ENCODE measurements at regions not wholly inside any gene's neighbourhood (a gene's known extent, or its start where the extent isn't known, plus 50 kb on each side); places are given as distances from the start of the nearest gene placed in this dataset.

GRCh38 chr3:72354486-72354885 is 493.8 kb downstream of the SHQ1 start:
- POLR2A ChIA-PET (ENCODE audit: unreplicated experiment), result no interaction called here
- H3K4me2 ChIP-seq (ENCODE audit: low read depth, low read length), result no peak overlapping the region

More at GRCh38 chr3:72354486-72354885, 493.8 kb downstream of the SHQ1 start:
- no peaks in the 10 kb centered on the region for H3K36me3 ChIP-seq (ENCODE audit: control insufficient read depth, insufficient read depth, low read length)
- no peaks in the 10 kb centered on the region; the same call in 1 of the 2 replicates for H4K20me1 ChIP-seq (ENCODE audit: insufficient read depth, low read length)
- intact Hi-C loops (cut with micrococcal nuclease), result no loop called here
- H3K14ac ChIP-seq (replicated peaks; ENCODE audit: low read depth, low read length), result no peak overlapping the region; the same call in 1 of the 2 replicates
- no peaks in the 10 kb centered on the region; the same call in 1 of the 2 replicates for H3K9me1 ChIP-seq (ENCODE audit: insufficient read depth, low read length)
- no TSS peak for BruUV-seq (replicated peaks)
- no peak overlapping the region for H3K18ac ChIP-seq (ENCODE audit: low read depth, low read length)
- H3K4me3 ChIP-seq (ENCODE audit: insufficient read depth, low read depth, low read length), result no peak overlapping the region
- CTCF ChIA-PET, result no interaction called here
- DNase-seq (no peak), ATAC-seq (ENCODE audit: low read depth) (no peak)
- in situ Hi-C loops (cut with MboI; ENCODE audit: low sequenced_read_pairs), result no loop called here
- H2AK9ac ChIP-seq (replicated peaks; ENCODE audit: low read depth, low read length, poor library complexity), result no peak overlapping the region
- no peak overlapping the region for H3K4ac ChIP-seq (ENCODE audit: low read depth, low read length)
- no peak overlapping the region for H3K9ac ChIP-seq (ENCODE audit: low read depth, low read length)
- H4K91ac ChIP-seq (ENCODE audit: insufficient read depth, low read depth, low read length), result no peak overlapping the region
- no peak overlapping the region for H2BK120ac ChIP-seq (ENCODE audit: low read depth, low read length)
- no peak overlapping the region for H4K8ac ChIP-seq (ENCODE audit: low read depth in 2 of 2, low read length in 2 of 2)
- H3K27ac ChIP-seq (ENCODE audit: insufficient read depth, low read length), result no peak overlapping the region
- no peak overlapping the region for H2BK15ac ChIP-seq (ENCODE audit: low read depth, low read length)
- peaks cover 9% of the 10 kb centered on the region for H3K27me3 ChIP-seq (ENCODE audit: control insufficient read depth, insufficient read depth, low read length)
- TF ChIP-seq SMC3 (IDR thresholded peaks at IDR 0.05; ENCODE audit: low read depth, low read length), result no peak
- H3K56ac ChIP-seq (ENCODE audit: extremely low read depth, insufficient read depth, low read length), result no peak overlapping the region
- H3K79me1 ChIP-seq (ENCODE audit: low read depth in 1 of 2, low read length in 2 of 2), result no peaks in the 10 kb centered on the region
- no peak overlapping the region for H2AK5ac ChIP-seq (ENCODE audit: low read depth, low read length)
- H4K5ac ChIP-seq (ENCODE audit: low read depth, low read length), result no peak overlapping the region
- H2BK20ac ChIP-seq (ENCODE audit: low read depth, low read length), result no peak overlapping the region
- WGBS, 2 experiments (ENCODE audit: extremely low coverage in 2 of 2, insufficient read length in 1 of 2), result 60% methylated on average over 1 of the region's 1 CpG; no CpG with 5 or more reads in 1 of the 2 experiments
- H3K23ac ChIP-seq (ENCODE audit: low read depth, low read length), result no peak overlapping the region
- H3K9me3 ChIP-seq (ENCODE audit: control insufficient read depth, insufficient read depth, low read length), result no peaks in the 10 kb centered on the region
- dilution Hi-C loops (cut with HindIII; ENCODE audit: low sequenced_read_pairs, unreplicated experiment), result no loop called here
- H3K4me1 ChIP-seq (ENCODE audit: control insufficient read depth, insufficient read depth, low read length), result no peaks in the 10 kb centered on the region
- peak overlapping the region; percentile 33 for H2AFZ ChIP-seq (replicated peaks; ENCODE audit: low read length, poor library complexity)
- H2BK5ac ChIP-seq (ENCODE audit: low read depth, low read length, poor library complexity, severe bottlenecking), result no peak overlapping the region

Measured in IMR-90 (cell line).